Neutrophil (primary cell): ENCODE measurements at regions not wholly inside any gene's neighbourhood (a gene's known extent, or its start where the extent isn't known, plus 50 kb on each side); places are given as distances from the start of the nearest gene placed in this dataset.

Source experiments
- H3K27ac ChIP-seq: fragments of 200-600 bp; sonication (generic); 2 replicates; pipeline ENCODE4 v1.5.1; 2016; ENCODE audit warnings: mild to moderate bottlenecking, moderate library complexity
- H3K27me3 ChIP-seq: fragments of 200-600 bp; sonication (generic); 2 replicates; pipeline ENCODE4 v1.6.0; 2016; ENCODE audit warnings: mild to moderate bottlenecking
- H3K36me3 ChIP-seq: fragments of 200-600 bp; sonication (generic); 2 replicates; pipeline ENCODE4 v1.5.1; 2017
- H3K4me1 ChIP-seq, 2 experiments: fragments of 200-600 bp in 1 of 2; sonication (generic) in 1 of 2; 1 replicate in 1 of 2; 2 replicates in 1 of 2; pipeline versions ENCODE4 v1.5.1 to v1.6.1; 2013 to 2016; ENCODE audit warnings: low read depth in 1 of 2, low read length in 1 of 2, mild to moderate bottlenecking in 1 of 2, moderate library complexity in 1 of 2; ENCODE audit not compliant: control insufficient read depth in 1 of 2, insufficient read depth in 1 of 2
- H3K4me3 ChIP-seq, 2 experiments: fragments of 200-600 bp in 1 of 2; sonication (generic) in 1 of 2; 1 replicate in 1 of 2; 2 replicates in 1 of 2; pipeline ENCODE4 v1.5.1; 2013 to 2016; ENCODE audit warnings: low read depth in 1 of 2, low read length in 1 of 2, mild to moderate bottlenecking in 1 of 2, moderate library complexity in 1 of 2
- H3K9me3 ChIP-seq: fragments of 200-600 bp; sonication (generic); 2 replicates; pipeline ENCODE4 v1.5.1; 2016
- CTCF ChIP-seq: fragments of 200-600 bp; sonication (generic); IDR thresholded peaks from 2 replicates; pipeline ENCODE4 v1.5.1; 2016; ENCODE audit warnings: antibody characterized with exemption

GRCh38 chr12:14260011-14260993, 105.2 kb upstream of the ATF7IP start:
- Histone ChIP-seq H3K36me3 (no peaks in the 10 kb centered on the region), H3K27ac (peak overlapping the region; percentile 93), H3K27me3 (no peaks in the 10 kb centered on the region), H3K4me3 (peak overlapping the region; percentile 37 to 47), H3K9me3 (no peaks in the 10 kb centered on the region), H3K4me1 (peaks cover 82 to 86% of the 10 kb centered on the region in 2 experiments)
- no peak for TF ChIP-seq CTCF

- TF ChIP-seq CTCF = no peak
- peaks cover 81 to 89% of the 10 kb centered on the region in 2 experiments for H3K4me1 ChIP-seq
- no peaks in the 10 kb centered on the region for H3K36me3 ChIP-seq
- H3K9me3 ChIP-seq = no peaks in the 10 kb centered on the region
- H3K27ac ChIP-seq = peak overlapping the region; percentile 93
- no peaks in the 10 kb centered on the region for H3K27me3 ChIP-seq
- peak overlapping the region; percentile 37 to 47 for H3K4me3 ChIP-seq
These were observed 104.4 kb upstream of the ATF7IP start for GRCh38 chr12:14261096-14261495.

GRCh38 chr12:14261861-14262260, 103.6 kb upstream of the ATF7IP start:
- no peak overlapping the region for H3K4me3 ChIP-seq
- H3K4me1 ChIP-seq = peaks cover 74 to 81% of the 10 kb centered on the region in 2 experiments
- no peaks in the 10 kb centered on the region for H3K36me3 ChIP-seq
- no peaks in the 10 kb centered on the region for H3K27me3 ChIP-seq
- no peak for TF ChIP-seq CTCF
- no peaks in the 10 kb centered on the region for H3K9me3 ChIP-seq
- peak overlapping the region; percentile 93 for H3K27ac ChIP-seq

GRCh38 chr12:14262771-14263511, 102.5 kb upstream of the ATF7IP start:
- Histone ChIP-seq H3K4me1 (peaks cover 63 to 70% of the 10 kb centered on the region in 2 experiments), H3K36me3 (no peaks in the 10 kb centered on the region), H3K4me3 (no peak overlapping the region), H3K27ac (peak overlapping the region; percentile 93), H3K27me3 (no peaks in the 10 kb centered on the region), H3K9me3 (no peaks in the 10 kb centered on the region)
- no peak for TF ChIP-seq CTCF

- Histone ChIP-seq H3K27ac (peak overlapping the region; percentile 93), H3K27me3 (no peaks in the 10 kb centered on the region), H3K9me3 (no peaks in the 10 kb centered on the region)
These were observed 101.7 kb upstream of the ATF7IP start for GRCh38 chr12:14263742-14264141.

More at GRCh38 chr12:14263742-14264141, 101.7 kb upstream of the ATF7IP start:
- H3K4me3 ChIP-seq = no peak overlapping the region
- no peak for TF ChIP-seq CTCF
- peaks cover 55 to 62% of the 10 kb centered on the region in 2 experiments for H3K4me1 ChIP-seq
- no peaks in the 10 kb centered on the region for H3K36me3 ChIP-seq
